GM21423 (cell line): ENCODE measurements at regions not wholly inside any gene's neighbourhood (a gene's known extent, or its start where the extent isn't known, plus 50 kb on each side); places are given as distances from the start of the nearest gene placed in this dataset.
"Not testable (repeated sequence)": the region's sequence is repeated elsewhere in the genome, so short reads cannot be mapped to it uniquely, and the experiment has no call there.

Source experiments
- ATAC-seq: cut with Tn5 transposase; IDR thresholded peaks from one replicate; pipeline ENCODE4 v1.9.1; 2021; ENCODE audit warnings: mild to moderate bottlenecking, moderate library complexity; ENCODE audit not compliant: unreplicated experiment

GRCh38 chr21:17066006-17066405 lies 446.8 kb upstream of the CXADR start:
- ATAC-seq = no peak

- ATAC-seq = no peak
Measured at GRCh38 chr21:17071093-17071492, 441.8 kb upstream of the CXADR start.

GRCh38 chr21:17081193-17081592 lies 431.6 kb upstream of the CXADR start:
- ATAC-seq = no peak

- no peak for ATAC-seq
Measured at GRCh38 chr21:17082843-17083483, 429.9 kb upstream of the CXADR start.

GRCh38 chr21:17085707-17086106 lies 427.1 kb upstream of the CXADR start:
- ATAC-seq = no peak

GRCh38 chr21:17088500-17088899 lies 424.3 kb upstream of the CXADR start:
- ATAC-seq = no peak

GRCh38 chr21:17089091-17089491 lies 423.8 kb upstream of the CXADR start:
- ATAC-seq = no peak

GRCh38 chr21:17101696-17102095 lies 411.1 kb upstream of the CXADR start:
- ATAC-seq = no peak

GRCh38 chr21:17105932-17106331 lies 406.9 kb upstream of the CXADR start:
- ATAC-seq = no peak

- no peak for ATAC-seq
Measured at GRCh38 chr21:17114045-17114444, 398.8 kb upstream of the CXADR start.

- ATAC-seq = no peak
Measured at GRCh38 chr21:17118638-17119384, 394.0 kb upstream of the CXADR start.

GRCh38 chr21:17119466-17120297 lies 393.2 kb upstream of the CXADR start:
- ATAC-seq = no peak

GRCh38 chr21:17127395-17127794 lies 385.4 kb upstream of the CXADR start:
- ATAC-seq = not testable (repeated sequence)

GRCh38 chr21:17128132-17128531 lies 384.7 kb upstream of the CXADR start:
- ATAC-seq = no peak

- ATAC-seq = not testable (repeated sequence)
Measured at GRCh38 chr21:17139159-17139558, 373.7 kb upstream of the CXADR start.

GRCh38 chr21:17139696-17140095 lies 373.1 kb upstream of the CXADR start:
- no peak for ATAC-seq

GRCh38 chr21:17146426-17146825 lies 366.4 kb upstream of the CXADR start:
- ATAC-seq = no peak

- ATAC-seq = no peak
Measured at GRCh38 chr21:17159697-17160096, 353.1 kb upstream of the CXADR start.

- no peak for ATAC-seq
Measured at GRCh38 chr21:17185674-17186073, 327.2 kb upstream of the CXADR start.

GRCh38 chr21:17189963-17190362 lies 322.9 kb upstream of the CXADR start:
- no peak for ATAC-seq

GRCh38 chr21:17191346-17191993 lies 321.4 kb upstream of the CXADR start:
- ATAC-seq = no peak
